ENCODE measurements at regions not wholly inside any gene's neighbourhood (a gene's known extent, or its start where the extent isn't known, plus 50 kb on each side); places are given as distances from the start of the nearest gene placed in this dataset.

GRCh38 chr4:151620066-151620465 lies 140.7 kb downstream of the GATB start:
- Histone ChIP-seq H3K36me3 (replicated peaks in 1 of 2; ENCODE audit: control insufficient read depth in 1 of 2, insufficient read depth in 2 of 2, low read length in 2 of 2) (no peaks in the 10 kb centered on the region), H3K9me3 (ENCODE audit: low read length) (no peaks in the 10 kb centered on the region), H3K4me1 (ENCODE audit: insufficient read depth, low read length) (peaks cover 14% of the 10 kb centered on the region), H3K4me3 (replicated peaks in 1 of 3; ENCODE audit: insufficient read depth in 1 of 3, low read depth in 2 of 3, low read length in 3 of 3) (no peak overlapping the region), H3K9ac (ENCODE audit: insufficient read depth, low read depth, low read length) (no peak overlapping the region), H3K79me2 (ENCODE audit: insufficient read depth, low read length) (no peaks in the 10 kb centered on the region), H3K27ac (ENCODE audit: extremely low read length, insufficient read depth, low read length) (no peak overlapping the region), H3K27me3 (ENCODE audit: control insufficient read depth in 1 of 2, insufficient read depth in 2 of 2, low read length in 2 of 2) (no peaks in the 10 kb centered on the region), H4K20me1 (ENCODE audit: insufficient read depth, low read length) (no peaks in the 10 kb centered on the region), H2AFZ (ENCODE audit: low read length) (no peak overlapping the region), H3K4me2 (ENCODE audit: low read depth, low read length) (no peak overlapping the region)
- ATAC-seq (no peak), FAIRE-seq (no peak), DNase-seq (ENCODE audit: low spot score) (no peak)
- BruUV-seq (replicated peaks) = no TSS peak
- intact Hi-C loops (cut with micrococcal nuclease; ENCODE audit: unreplicated experiment) (no loop called here), in situ Hi-C loops (cut with HindIII; ENCODE audit: extremely low pct_ligation_motif_present, low pct_unique_long_range_greater_than_20kb) (no loop called here)
- POLR2A ChIA-PET = no interaction called here
- TF ChIP-seq, protein P1, sequence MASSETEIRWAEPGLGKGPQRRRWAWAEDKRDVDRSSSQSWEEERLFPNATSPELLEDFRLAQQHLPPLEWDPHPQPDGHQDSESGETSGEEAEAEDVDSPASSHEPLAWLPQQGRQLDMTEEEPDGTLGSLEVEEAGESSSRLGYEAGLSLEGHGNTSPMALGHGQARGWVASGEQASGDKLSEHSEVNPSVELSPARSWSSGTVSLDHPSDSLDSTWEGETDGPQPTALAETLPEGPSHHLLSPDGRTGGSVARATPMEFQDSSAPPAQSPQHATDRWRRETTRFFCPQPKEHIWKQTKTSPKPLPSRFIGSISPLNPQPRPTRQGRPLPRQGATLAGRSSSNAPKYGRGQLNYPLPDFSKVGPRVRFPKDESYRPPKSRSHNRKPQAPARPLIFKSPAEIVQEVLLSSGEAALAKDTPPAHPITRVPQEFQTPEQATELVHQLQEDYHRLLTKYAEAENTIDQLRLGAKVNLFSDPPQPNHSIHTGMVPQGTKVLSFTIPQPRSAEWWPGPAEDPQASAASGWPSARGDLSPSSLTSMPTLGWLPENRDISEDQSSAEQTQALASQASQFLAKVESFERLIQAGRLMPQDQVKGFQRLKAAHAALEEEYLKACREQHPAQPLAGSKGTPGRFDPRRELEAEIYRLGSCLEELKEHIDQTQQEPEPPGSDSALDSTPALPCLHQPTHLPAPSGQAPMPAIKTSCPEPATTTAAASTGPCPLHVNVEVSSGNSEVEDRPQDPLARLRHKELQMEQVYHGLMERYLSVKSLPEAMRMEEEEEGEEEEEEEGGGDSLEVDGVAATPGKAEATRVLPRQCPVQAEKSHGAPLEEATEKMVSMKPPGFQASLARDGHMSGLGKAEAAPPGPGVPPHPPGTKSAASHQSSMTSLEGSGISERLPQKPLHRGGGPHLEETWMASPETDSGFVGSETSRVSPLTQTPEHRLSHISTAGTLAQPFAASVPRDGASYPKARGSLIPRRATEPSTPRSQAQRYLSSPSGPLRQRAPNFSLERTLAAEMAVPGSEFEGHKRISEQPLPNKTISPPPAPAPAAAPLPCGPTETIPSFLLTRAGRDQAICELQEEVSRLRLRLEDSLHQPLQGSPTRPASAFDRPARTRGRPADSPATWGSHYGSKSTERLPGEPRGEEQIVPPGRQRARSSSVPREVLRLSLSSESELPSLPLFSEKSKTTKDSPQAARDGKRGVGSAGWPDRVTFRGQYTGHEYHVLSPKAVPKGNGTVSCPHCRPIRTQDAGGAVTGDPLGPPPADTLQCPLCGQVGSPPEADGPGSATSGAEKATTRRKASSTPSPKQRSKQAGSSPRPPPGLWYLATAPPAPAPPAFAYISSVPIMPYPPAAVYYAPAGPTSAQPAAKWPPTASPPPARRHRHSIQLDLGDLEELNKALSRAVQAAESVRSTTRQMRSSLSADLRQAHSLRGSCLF (CRISPR knock-in tag; IDR thresholded peaks at IDR 0.05; ENCODE audit: borderline replicate concordance) = no peak
- no peak for TF ChIP-seq REXO4 (CRISPR knock-in tag; IDR thresholded peaks at IDR 0.05; ENCODE audit: borderline replicate concordance)
- TF ChIP-seq, protein P2, sequence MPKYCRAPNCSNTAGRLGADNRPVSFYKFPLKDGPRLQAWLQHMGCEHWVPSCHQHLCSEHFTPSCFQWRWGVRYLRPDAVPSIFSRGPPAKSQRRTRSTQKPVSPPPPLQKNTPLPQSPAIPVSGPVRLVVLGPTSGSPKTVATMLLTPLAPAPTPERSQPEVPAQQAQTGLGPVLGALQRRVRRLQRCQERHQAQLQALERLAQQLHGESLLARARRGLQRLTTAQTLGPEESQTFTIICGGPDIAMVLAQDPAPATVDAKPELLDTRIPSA (CRISPR knock-in tag; IDR thresholded peaks at IDR 0.05; ENCODE audit: borderline replicate concordance) = no peak
- TF ChIP-seq SNAPC2 (CRISPR knock-in tag; IDR thresholded peaks at IDR 0.05) = no peak
- no peak for TF ChIP-seq ZNF18 (CRISPR knock-in tag; IDR thresholded peaks at IDR 0.05; ENCODE audit: insufficient replicate concordance)
- TF ChIP-seq ZSCAN29 (CRISPR knock-in tag; conservative IDR thresholded peaks at IDR 0.05) = no peak
- TF ChIP-seq HNF4A (CRISPR knock-in tag; IDR thresholded peaks at IDR 0.05) = no peak
- TF ChIP-seq SOX5 (CRISPR knock-in tag; IDR thresholded peaks at IDR 0.05; ENCODE audit: borderline replicate concordance) = no peak
- TF ChIP-seq LRRFIP1 (CRISPR knock-in tag; conservative IDR thresholded peaks at IDR 0.05) = no peak
- no peak for TF ChIP-seq ERF (CRISPR knock-in tag; IDR thresholded peaks at IDR 0.05)
- TF ChIP-seq MIER3 (CRISPR knock-in tag; IDR thresholded peaks at IDR 0.05; ENCODE audit: borderline replicate concordance) = no peak
- no peak for TF ChIP-seq ZNF432 (CRISPR knock-in tag; IDR thresholded peaks at IDR 0.05; ENCODE audit: borderline replicate concordance)
- TF ChIP-seq MED1 (CRISPR knock-in tag; IDR thresholded peaks at IDR 0.05) = no peak
- TF ChIP-seq NR2F2 (IDR thresholded peaks at IDR 0.05; ENCODE audit: borderline replicate concordance, low read depth) = no peak
- no peak for TF ChIP-seq SNRNP70 (IDR thresholded peaks at IDR 0.05; ENCODE audit: low read depth, low read length)
- TF ChIP-seq POLR2AphosphoS5 (IDR thresholded peaks at IDR 0.05; ENCODE audit: low read depth, low read length) = no peak
- CTCF ChIA-PET (ENCODE audit: low intra/inter-chr PET ratio, low total read pairs) = no interaction called here
